ENCODE measurements at regions not wholly inside any gene's neighbourhood (a gene's known extent, or its start where the extent isn't known, plus 50 kb on each side); places are given as distances from the start of the nearest gene placed in this dataset.

DNA sequence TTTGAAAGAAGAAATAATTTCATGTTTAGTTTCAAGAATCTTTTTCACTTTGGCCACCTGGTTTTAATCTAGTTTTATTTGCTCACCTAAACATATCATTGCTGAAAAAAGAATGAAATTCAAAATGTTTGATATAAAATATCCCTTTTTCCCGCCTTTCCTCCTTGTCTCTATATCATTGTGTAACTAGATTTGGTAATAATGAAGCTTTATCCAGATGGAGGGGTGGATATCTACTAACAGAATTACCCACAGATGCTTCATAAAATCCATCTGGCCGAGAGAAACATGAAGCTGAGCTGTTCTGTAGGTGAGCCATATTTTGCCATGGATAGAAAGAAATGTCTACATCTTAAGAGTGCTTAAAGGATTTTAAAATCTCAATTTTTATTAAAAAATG lies 214.7 kb downstream of the ICE1 start:
- peaks cover 5% of the 10 kb centered on the region for H3K27me3 ChIP-seq (ENCODE audit: insufficient read depth, poor library complexity, severe bottlenecking)

DNA sequence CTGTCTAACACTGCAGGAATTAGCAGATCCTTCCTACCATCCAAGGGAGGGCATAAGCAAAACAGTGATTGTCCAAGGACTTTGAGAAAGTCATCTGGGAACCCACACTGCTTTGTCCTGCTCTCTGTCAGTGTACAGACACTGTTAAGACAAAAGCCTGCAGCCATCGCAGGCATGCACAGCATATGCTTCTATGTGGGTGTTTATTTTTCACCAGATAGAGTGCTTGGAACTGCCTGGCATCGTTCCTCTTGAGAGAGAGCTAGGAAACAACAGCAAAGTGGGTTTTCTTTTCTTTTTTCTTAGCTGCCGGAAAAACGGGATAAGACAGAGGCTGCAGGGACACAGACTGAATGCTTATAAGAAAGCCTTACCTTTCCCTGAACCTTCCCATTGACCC lies 212.3 kb downstream of the ICE1 start:
- DNase-seq (ENCODE audit: low read depth in 1 of 2, low spot score in 1 of 2), result no peak
- no peak overlapping the region for H3K4me3 ChIP-seq (replicated peaks; ENCODE audit: insufficient read depth, low read length)
- H3K27me3 ChIP-seq (ENCODE audit: insufficient read depth, poor library complexity, severe bottlenecking), result peaks cover 5% of the 10 kb centered on the region
- TF ChIP-seq, protein P1, sequence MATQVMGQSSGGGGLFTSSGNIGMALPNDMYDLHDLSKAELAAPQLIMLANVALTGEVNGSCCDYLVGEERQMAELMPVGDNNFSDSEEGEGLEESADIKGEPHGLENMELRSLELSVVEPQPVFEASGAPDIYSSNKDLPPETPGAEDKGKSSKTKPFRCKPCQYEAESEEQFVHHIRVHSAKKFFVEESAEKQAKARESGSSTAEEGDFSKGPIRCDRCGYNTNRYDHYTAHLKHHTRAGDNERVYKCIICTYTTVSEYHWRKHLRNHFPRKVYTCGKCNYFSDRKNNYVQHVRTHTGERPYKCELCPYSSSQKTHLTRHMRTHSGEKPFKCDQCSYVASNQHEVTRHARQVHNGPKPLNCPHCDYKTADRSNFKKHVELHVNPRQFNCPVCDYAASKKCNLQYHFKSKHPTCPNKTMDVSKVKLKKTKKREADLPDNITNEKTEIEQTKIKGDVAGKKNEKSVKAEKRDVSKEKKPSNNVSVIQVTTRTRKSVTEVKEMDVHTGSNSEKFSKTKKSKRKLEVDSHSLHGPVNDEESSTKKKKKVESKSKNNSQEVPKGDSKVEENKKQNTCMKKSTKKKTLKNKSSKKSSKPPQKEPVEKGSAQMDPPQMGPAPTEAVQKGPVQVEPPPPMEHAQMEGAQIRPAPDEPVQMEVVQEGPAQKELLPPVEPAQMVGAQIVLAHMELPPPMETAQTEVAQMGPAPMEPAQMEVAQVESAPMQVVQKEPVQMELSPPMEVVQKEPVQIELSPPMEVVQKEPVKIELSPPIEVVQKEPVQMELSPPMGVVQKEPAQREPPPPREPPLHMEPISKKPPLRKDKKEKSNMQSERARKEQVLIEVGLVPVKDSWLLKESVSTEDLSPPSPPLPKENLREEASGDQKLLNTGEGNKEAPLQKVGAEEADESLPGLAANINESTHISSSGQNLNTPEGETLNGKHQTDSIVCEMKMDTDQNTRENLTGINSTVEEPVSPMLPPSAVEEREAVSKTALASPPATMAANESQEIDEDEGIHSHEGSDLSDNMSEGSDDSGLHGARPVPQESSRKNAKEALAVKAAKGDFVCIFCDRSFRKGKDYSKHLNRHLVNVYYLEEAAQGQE (IDR thresholded peaks at IDR 0.05; ENCODE audit: insufficient replicate concordance, low read depth), result no peak
- TF ChIP-seq SPI1 (IDR thresholded peaks at IDR 0.05; ENCODE audit: borderline replicate concordance, low read depth) (no peak), CTCF (IDR thresholded peaks at IDR 0.05; ENCODE audit: insufficient read depth, low read length) (no peak), POLR2AphosphoS5 (IDR thresholded peaks at IDR 0.05; ENCODE audit: low read depth) (no peak), GABPA (IDR thresholded peaks at IDR 0.05; ENCODE audit: low read depth) (no peak)
- H3K27ac ChIP-seq (replicated peaks), result no peak overlapping the region

More for the DNA sequence above, 214.7 kb downstream of the ICE1 start:
- Histone ChIP-seq H3K27ac (replicated peaks) (no peak overlapping the region), H3K4me3 (replicated peaks; ENCODE audit: insufficient read depth, low read length) (no peak overlapping the region)
- no peak for DNase-seq (ENCODE audit: low read depth in 1 of 2, low spot score in 1 of 2)
- TF ChIP-seq GABPA (IDR thresholded peaks at IDR 0.05; ENCODE audit: low read depth), result no peak
- no peak for TF ChIP-seq POLR2AphosphoS5 (IDR thresholded peaks at IDR 0.05; ENCODE audit: low read depth)

- H3K4me3 ChIP-seq (replicated peaks; ENCODE audit: insufficient read depth, low read length), result no peak overlapping the region
- H3K27ac ChIP-seq (replicated peaks), result no peak overlapping the region
- DNase-seq (ENCODE audit: low read depth in 1 of 2, low spot score in 1 of 2), result no peak
- TF ChIP-seq CTCF (IDR thresholded peaks at IDR 0.05; ENCODE audit: insufficient read depth, low read length) (no peak), SPI1 (IDR thresholded peaks at IDR 0.05; ENCODE audit: borderline replicate concordance, low read depth) (no peak), POLR2AphosphoS5 (IDR thresholded peaks at IDR 0.05; ENCODE audit: low read depth) (no peak), GABPA (IDR thresholded peaks at IDR 0.05; ENCODE audit: low read depth) (no peak)
- TF ChIP-seq, protein P1 (IDR thresholded peaks at IDR 0.05; ENCODE audit: insufficient replicate concordance, low read depth), result no peak
- H3K27me3 ChIP-seq (ENCODE audit: insufficient read depth, poor library complexity, severe bottlenecking), result peaks cover 2% of the 10 kb centered on the region
These were observed 211.1 kb downstream of the ICE1 start for GRCh38 chr5:5633579-5633978.

DNA sequence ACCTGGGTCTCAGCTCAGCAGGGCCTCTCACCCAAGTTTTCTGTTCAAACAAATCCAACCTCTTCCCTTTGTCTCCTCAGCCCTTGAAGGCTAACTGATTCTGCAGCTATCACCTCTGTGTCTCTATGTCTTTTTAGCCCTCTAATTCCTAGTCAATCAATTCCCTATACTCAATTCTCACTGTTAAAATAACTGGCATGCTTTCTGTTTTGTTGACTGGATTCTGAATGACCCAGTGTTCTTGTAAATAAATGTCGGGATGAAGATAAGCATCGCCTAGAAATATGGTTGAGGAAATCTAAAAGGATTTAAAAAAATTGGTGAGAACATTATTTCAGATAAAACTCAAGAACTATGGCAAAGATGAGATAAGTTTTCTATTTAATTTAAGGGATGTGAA lies 210.2 kb downstream of the ICE1 start:
- Histone ChIP-seq H3K4me3 (replicated peaks; ENCODE audit: insufficient read depth, low read length) (no peak overlapping the region), H3K27ac (replicated peaks) (no peak overlapping the region), H3K27me3 (ENCODE audit: insufficient read depth, poor library complexity, severe bottlenecking) (peaks cover 2% of the 10 kb centered on the region)
- DNase-seq (ENCODE audit: low read depth in 1 of 2, low spot score in 1 of 2), result no peak
- TF ChIP-seq GABPA (IDR thresholded peaks at IDR 0.05; ENCODE audit: low read depth) (no peak), POLR2AphosphoS5 (IDR thresholded peaks at IDR 0.05; ENCODE audit: low read depth) (no peak), SPI1 (IDR thresholded peaks at IDR 0.05; ENCODE audit: borderline replicate concordance, low read depth) (no peak), CTCF (IDR thresholded peaks at IDR 0.05; ENCODE audit: insufficient read depth, low read length) (no peak)
- TF ChIP-seq, protein P1 (IDR thresholded peaks at IDR 0.05; ENCODE audit: insufficient replicate concordance, low read depth), result no peak

Measured in HL-60 (cell line).